OCI-LY3 (cell line): ENCODE measurements at regions not wholly inside any gene's neighbourhood (a gene's known extent, or its start where the extent isn't known, plus 50 kb on each side); places are given as distances from the start of the nearest gene placed in this dataset.

Experiments used
- H2AFZ ChIP-seq: fragments of 200-600, 300-600 bp; shearing (Covaris generic); 2 replicates; pipeline ENCODE4 v1.6.0; 2014; ENCODE audit warnings: antibody characterized with exemption, low read depth, low read length
- H3K27ac ChIP-seq: fragments of 200-600, 300-600 bp; sonication (generic); 2 replicates; pipeline ENCODE4 v1.5.1; 2014; ENCODE audit warnings: mild to moderate bottlenecking, low read length, moderate library complexity, mixed read lengths
- H3K27me3 ChIP-seq: fragments of 200-600, 300-600 bp; sonication (generic); 2 replicates; pipeline ENCODE4 v1.6.1; 2014; ENCODE audit warnings: low read depth, low read length, mixed read lengths
- H3K36me3 ChIP-seq: fragments of 200-600, 300-600 bp; sonication (generic); replicated peaks from 2 replicates; pipeline ENCODE3; 2014; ENCODE audit warnings: low read depth, low read length, mixed read lengths
- H3K4me1 ChIP-seq: fragments of 300-600, 200-600 bp; sonication (generic); 2 replicates; pipeline ENCODE4 v1.6.1; 2014; ENCODE audit warnings: low read length, mixed read lengths
- H3K4me2 ChIP-seq: fragments of 200-600, 300-600 bp; sonication (generic); 2 replicates; pipeline ENCODE4 v1.6.1; 2014; ENCODE audit warnings: low read length, mixed read lengths
- H3K4me3 ChIP-seq: fragments of 300-600, 200-600 bp; sonication (generic); 2 replicates; pipeline ENCODE4 v1.5.1; 2014; ENCODE audit warnings: antibody characterized with exemption, mild to moderate bottlenecking, low read length, moderate library complexity
- H3K79me2 ChIP-seq: fragments of 300-600, 200-600 bp; shearing (Covaris generic); 2 replicates; pipeline ENCODE4 v1.6.1; 2014; ENCODE audit warnings: mild to moderate bottlenecking, low read length, mixed read lengths
- H3K9ac ChIP-seq: fragments of 300-600, 200-600 bp; shearing (Covaris generic); 2 replicates; pipeline ENCODE4 v1.6.0; 2014; ENCODE audit warnings: mild to moderate bottlenecking, low read length, moderate library complexity
- H3K9me3 ChIP-seq: fragments of 200-600, 300-600 bp; shearing (Covaris generic); 2 replicates; pipeline ENCODE4 v1.6.1; 2014; ENCODE audit warnings: low read length, mixed read lengths; ENCODE audit not compliant: insufficient read depth
- H4K20me1 ChIP-seq: fragments of 200-600, 300-600 bp; sonication (generic); 2 replicates; pipeline ENCODE4 v1.6.1; 2016; ENCODE audit warnings: low read length, mixed read lengths; ENCODE audit not compliant: insufficient read depth
- EZH2phosphoT487 ChIP-seq: fragments of 200-600 bp; shearing (Covaris generic); IDR thresholded peaks from 2 replicates; pipeline ENCODE4 v1.6.1; 2018; ENCODE audit warnings: antibody characterized with exemption, mixed run types, low read depth
- TF ChIP-seq, protein P1 (sequence below): fragments of 200-600, 300-600 bp; sonication (generic); IDR thresholded peaks from 2 replicates; pipeline ENCODE4 v1.5.1; 2014; ENCODE audit warnings: antibody characterized with exemption, low read length, low read depth

- no peak overlapping the region for H3K27ac ChIP-seq
- no peak overlapping the region for H3K4me2 ChIP-seq
- no peak for TF ChIP-seq EZH2phosphoT487
- TF ChIP-seq, protein P1, sequence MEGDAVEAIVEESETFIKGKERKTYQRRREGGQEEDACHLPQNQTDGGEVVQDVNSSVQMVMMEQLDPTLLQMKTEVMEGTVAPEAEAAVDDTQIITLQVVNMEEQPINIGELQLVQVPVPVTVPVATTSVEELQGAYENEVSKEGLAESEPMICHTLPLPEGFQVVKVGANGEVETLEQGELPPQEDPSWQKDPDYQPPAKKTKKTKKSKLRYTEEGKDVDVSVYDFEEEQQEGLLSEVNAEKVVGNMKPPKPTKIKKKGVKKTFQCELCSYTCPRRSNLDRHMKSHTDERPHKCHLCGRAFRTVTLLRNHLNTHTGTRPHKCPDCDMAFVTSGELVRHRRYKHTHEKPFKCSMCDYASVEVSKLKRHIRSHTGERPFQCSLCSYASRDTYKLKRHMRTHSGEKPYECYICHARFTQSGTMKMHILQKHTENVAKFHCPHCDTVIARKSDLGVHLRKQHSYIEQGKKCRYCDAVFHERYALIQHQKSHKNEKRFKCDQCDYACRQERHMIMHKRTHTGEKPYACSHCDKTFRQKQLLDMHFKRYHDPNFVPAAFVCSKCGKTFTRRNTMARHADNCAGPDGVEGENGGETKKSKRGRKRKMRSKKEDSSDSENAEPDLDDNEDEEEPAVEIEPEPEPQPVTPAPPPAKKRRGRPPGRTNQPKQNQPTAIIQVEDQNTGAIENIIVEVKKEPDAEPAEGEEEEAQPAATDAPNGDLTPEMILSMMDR, result no peak
- H2AFZ ChIP-seq, result no peak overlapping the region
- H3K4me1 ChIP-seq, result no peaks in the 10 kb centered on the region
- no peaks in the 10 kb centered on the region for H4K20me1 ChIP-seq
- peaks cover 27% of the 10 kb centered on the region for H3K27me3 ChIP-seq
- H3K79me2 ChIP-seq, result no peaks in the 10 kb centered on the region
- no peak overlapping the region for H3K4me3 ChIP-seq
- H3K36me3 ChIP-seq, result no peaks in the 10 kb centered on the region
- no peak overlapping the region for H3K9ac ChIP-seq
- no peaks in the 10 kb centered on the region for H3K9me3 ChIP-seq
These were observed 62.0 kb upstream of the TUNAR start for GRCh38 chr14:95814363-95815225.

DNA sequence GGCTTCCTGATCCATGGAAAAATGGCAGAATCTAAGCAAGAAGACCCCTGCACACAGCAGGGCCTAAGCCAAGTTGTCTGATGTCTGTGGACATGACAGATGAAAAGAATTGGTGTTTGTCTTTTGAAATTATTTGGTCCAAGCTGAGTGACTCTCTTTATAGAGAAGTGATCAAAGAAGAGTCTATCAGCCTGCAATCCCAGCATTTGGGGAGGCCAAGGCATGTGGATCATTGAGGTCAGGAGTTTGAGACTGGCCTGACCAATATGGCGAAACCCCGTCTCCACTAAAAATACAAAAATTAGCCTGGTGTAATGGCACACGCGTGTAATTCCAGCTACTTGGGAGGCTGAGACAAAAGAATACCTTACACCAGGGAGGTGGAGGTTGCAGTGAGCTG is 64.8 kb upstream of the TUNAR start:
- peaks cover 30% of the 10 kb centered on the region for H3K27me3 ChIP-seq
- no peak overlapping the region for H3K27ac ChIP-seq
- H3K9ac ChIP-seq, result no peak overlapping the region
- H3K4me3 ChIP-seq, result no peak overlapping the region
- TF ChIP-seq EZH2phosphoT487, result no peak
- TF ChIP-seq, protein P1, result no peak
- H3K4me2 ChIP-seq, result no peak overlapping the region
- H2AFZ ChIP-seq, result no peak overlapping the region
- no peaks in the 10 kb centered on the region for H4K20me1 ChIP-seq
- H3K79me2 ChIP-seq, result no peaks in the 10 kb centered on the region
- 0 out of 2 replicates have a peak, but pooled peaks cover 5% of the 10 kb centered on the region for H3K9me3 ChIP-seq
- H3K36me3 ChIP-seq, result no peaks in the 10 kb centered on the region
- no peaks in the 10 kb centered on the region for H3K4me1 ChIP-seq

GRCh38 chr14:95808371-95808770 is 68.3 kb upstream of the TUNAR start:
- Histone ChIP-seq H3K4me2 (no peak overlapping the region), H3K79me2 (no peaks in the 10 kb centered on the region), H3K9me3 (0 out of 2 replicates have a peak, but pooled peaks cover 8% of the 10 kb centered on the region), H3K9ac (no peak overlapping the region), H4K20me1 (no peaks in the 10 kb centered on the region), H2AFZ (no peak overlapping the region), H3K36me3 (no peaks in the 10 kb centered on the region), H3K4me3 (no peak overlapping the region), H3K27ac (no peak overlapping the region), H3K4me1 (no peaks in the 10 kb centered on the region), H3K27me3 (peaks cover 27% of the 10 kb centered on the region)
- TF ChIP-seq, protein P1, result no peak
- TF ChIP-seq EZH2phosphoT487, result no peak

GRCh38 chr14:95796788-95797187 is 79.8 kb upstream of the TUNAR start:
- H3K27me3 ChIP-seq, result peaks cover 66% of the 10 kb centered on the region
- H3K4me2 ChIP-seq, result no peak overlapping the region
- no peak overlapping the region for H2AFZ ChIP-seq
- H3K9ac ChIP-seq, result no peak overlapping the region
- no peaks in the 10 kb centered on the region for H3K79me2 ChIP-seq
- TF ChIP-seq EZH2phosphoT487, result no peak
- TF ChIP-seq, protein P1, result no peak
- H3K4me1 ChIP-seq, result no peaks in the 10 kb centered on the region
- no peak overlapping the region for H3K4me3 ChIP-seq
- H3K27ac ChIP-seq, result no peak overlapping the region
- H3K36me3 ChIP-seq, result no peaks in the 10 kb centered on the region
- H4K20me1 ChIP-seq, result no peaks in the 10 kb centered on the region
- no peaks in the 10 kb centered on the region for H3K9me3 ChIP-seq
